Kidney (tissue), 13 donors: ENCODE measurements at regions not wholly inside any gene's neighbourhood (a gene's known extent, or its start where the extent isn't known, plus 50 kb on each side); places are given as distances from the start of the nearest gene placed in this dataset.

Source experiments
- DNase-seq, 5 donors: peaks; one replicate each; pipeline ENCODE4 v3.0.0-alpha.2; 2013 to 2020
- FAIRE-seq: peaks from 2 replicates; lab custom pipeline; 2012; peaks lifted over from hg19 to GRCh38; lab: Jason Lieb, UNC
- H3K27ac ChIP-seq, 2 donors: one replicate each; pipeline ENCODE4 v1.7.0; 2013; ENCODE audit warnings: low read depth in 2 of 2, low read length in 2 of 2, inconsistent platforms in 1 of 2
- H3K27me3 ChIP-seq: one replicate; pipeline ENCODE4 v1.7.1; 2013; ENCODE audit warnings: low read length, inconsistent platforms; ENCODE audit not compliant: control insufficient read depth, insufficient read depth
- H3K36me3 ChIP-seq, 3 donors: one replicate each; pipeline versions ENCODE4 v1.7.0 to v1.7.1; 2013; ENCODE audit warnings: low read length in 3 of 3, control low read depth in 1 of 3, inconsistent platforms in 1 of 3; ENCODE audit not compliant: insufficient read depth in 3 of 3, control insufficient read depth in 2 of 3
- H3K4me1 ChIP-seq, 3 donors: one replicate each; pipeline versions ENCODE4 v1.7.0 to v1.7.1; 2013; ENCODE audit warnings: low read length in 3 of 3, inconsistent platforms in 1 of 3, low read depth in 1 of 3; ENCODE audit not compliant: control insufficient read depth in 2 of 3, insufficient read depth in 2 of 3
- H3K4me3 ChIP-seq, 3 donors: one replicate each; pipeline versions ENCODE4 v1.7.0 to v1.8.1; 2013; ENCODE audit warnings: low read length in 3 of 3, control low read depth in 1 of 3, inconsistent platforms in 1 of 3
- H3K9ac ChIP-seq, 3 donors: one replicate each; pipeline versions ENCODE4 v1.7.0 to v1.7.1; 2013; ENCODE audit warnings: low read length in 3 of 3, control low read depth in 1 of 3, inconsistent platforms in 1 of 3
- H3K9me3 ChIP-seq, 3 donors: one replicate each; pipeline versions ENCODE4 v1.7.0 to v1.7.1; 2013; ENCODE audit warnings: low read length in 3 of 3, control low read depth in 1 of 3, inconsistent platforms in 1 of 3; ENCODE audit not compliant: control insufficient read depth in 2 of 3, insufficient read depth in 1 of 3
- CTCF ChIP-seq: IDR thresholded peaks from 3 replicates; pipeline ENCODE4 v1.5.1; 2012; ENCODE audit warnings: mild to moderate bottlenecking, moderate library complexity, borderline replicate concordance; ENCODE audit not compliant: insufficient read depth; ENCODE audit errors: extremely low read depth
- intact Hi-C: fragments of 100-400 bp; cut with DNase I; formaldehyde crosslinking; loops from one replicate; pipeline ENCODE4 v1.11.1; 2022
- donor health status: control.
- donor health status: control.
- donor health status: control.
- donor health status: control.
- donor health status: control.
- donor health status: DM: yes; HTN: yes; CAD: no.
- donor health status: Normal renal cell carcinoma (clear cell type).

- FAIRE-seq, result no peak
- intact Hi-C loops, result no loop called here
- Histone ChIP-seq H3K27ac (no peak overlapping the region), H3K4me1 (no peaks in the 10 kb centered on the region), H3K27me3 (no peaks in the 10 kb centered on the region), H3K4me3 (no peak overlapping the region), H3K9me3 (peaks cover 0 to 2% (median 0%) of the 10 kb centered on the region in 3 donors), H3K9ac (no peak overlapping the region), H3K36me3 (no peaks in the 10 kb centered on the region)
- TF ChIP-seq CTCF, result no peak
- DNase-seq, result no peak
Measured at GRCh38 chr7:114007386-114007785, 88.6 kb upstream of the PPP1R3A start.

- Histone ChIP-seq H3K4me1 (no peaks in the 10 kb centered on the region), H3K4me3 (no peak overlapping the region), H3K27me3 (no peaks in the 10 kb centered on the region), H3K36me3 (no peaks in the 10 kb centered on the region), H3K9ac (no peak overlapping the region), H3K9me3 (peaks cover 0 to 2% (median 0%) of the 10 kb centered on the region in 3 donors), H3K27ac (no peak overlapping the region)
- DNase-seq, result no peak
- intact Hi-C loops, result no loop called here
- FAIRE-seq, result no peak
- TF ChIP-seq CTCF, result no peak
Measured at GRCh38 chr7:113998934-113999333, 80.1 kb upstream of the PPP1R3A start.

GRCh38 chr7:113996405-113996804 is 77.6 kb upstream of the PPP1R3A start:
- Histone ChIP-seq H3K4me1 (no peaks in the 10 kb centered on the region), H3K4me3 (no peak overlapping the region), H3K27me3 (no peaks in the 10 kb centered on the region), H3K9ac (no peak overlapping the region), H3K27ac (no peak overlapping the region), H3K36me3 (no peaks in the 10 kb centered on the region), H3K9me3 (no peaks in the 10 kb centered on the region)
- no peak for DNase-seq
- intact Hi-C loops, result no loop called here
- TF ChIP-seq CTCF, result no peak
- FAIRE-seq, result peak; percentile 99

GRCh38 chr7:113986216-113986615 is 67.4 kb upstream of the PPP1R3A start:
- Histone ChIP-seq H3K27me3 (no peaks in the 10 kb centered on the region), H3K27ac (no peak overlapping the region), H3K9ac (no peak overlapping the region), H3K4me1 (no peaks in the 10 kb centered on the region), H3K36me3 (no peaks in the 10 kb centered on the region), H3K4me3 (no peak overlapping the region), H3K9me3 (no peaks in the 10 kb centered on the region)
- intact Hi-C loops, result no loop called here
- TF ChIP-seq CTCF, result no peak
- DNase-seq (no peak), FAIRE-seq (no peak)
